HEK293 (cell line): ENCODE measurements at regions not wholly inside any gene's neighbourhood (a gene's known extent, or its start where the extent isn't known, plus 50 kb on each side); places are given as distances from the start of the nearest gene placed in this dataset.

Experiments used
- ZNF785 ChIP-seq: fragments of 450-650 bp; formaldehyde crosslinking; IDR thresholded peaks from 2 replicates; pipeline ENCODE4 v1.5.1; 2016; ENCODE audit warnings: missing biosample characterization, missing genetic modification characterization
- TF ChIP-seq, protein P1 (sequence below): fragments of 450-650 bp; formaldehyde crosslinking; IDR thresholded peaks from 2 replicates; pipeline ENCODE4 v1.5.1; 2016; ENCODE audit warnings: missing biosample characterization, missing genetic modification characterization

DNA sequence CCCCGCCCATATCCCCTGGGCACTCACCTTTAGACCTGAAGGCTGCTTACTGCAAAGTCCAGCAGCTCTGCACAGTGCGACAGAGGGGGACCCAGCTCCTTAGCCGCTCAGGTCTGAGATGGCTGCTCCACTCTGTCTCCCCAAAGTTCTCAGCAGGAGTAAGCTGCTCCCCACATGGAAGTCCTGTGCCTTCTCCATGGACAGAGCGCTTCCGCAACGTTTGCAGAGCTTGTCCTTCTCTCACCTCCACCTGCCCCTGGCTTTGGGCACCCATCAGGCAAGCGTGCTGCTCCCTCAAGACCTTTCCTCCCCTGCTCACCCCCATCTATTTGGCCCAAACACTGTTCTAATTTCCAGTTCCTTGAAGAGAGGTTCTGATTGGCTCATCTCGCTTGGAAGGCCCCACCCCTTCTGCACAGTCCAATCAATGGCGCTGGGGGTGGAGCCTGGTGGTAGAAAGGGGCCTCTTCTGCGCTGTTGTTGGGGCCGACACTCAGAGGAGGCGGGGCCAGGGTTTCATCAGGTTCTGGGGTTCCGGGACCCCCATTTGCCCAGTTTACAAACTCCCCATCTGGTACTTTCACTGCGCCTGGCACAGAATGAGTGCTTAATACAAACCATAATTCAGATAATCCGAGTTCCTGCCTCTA is 137.2 kb downstream of the CYLD start:
- TF ChIP-seq, protein P1, sequence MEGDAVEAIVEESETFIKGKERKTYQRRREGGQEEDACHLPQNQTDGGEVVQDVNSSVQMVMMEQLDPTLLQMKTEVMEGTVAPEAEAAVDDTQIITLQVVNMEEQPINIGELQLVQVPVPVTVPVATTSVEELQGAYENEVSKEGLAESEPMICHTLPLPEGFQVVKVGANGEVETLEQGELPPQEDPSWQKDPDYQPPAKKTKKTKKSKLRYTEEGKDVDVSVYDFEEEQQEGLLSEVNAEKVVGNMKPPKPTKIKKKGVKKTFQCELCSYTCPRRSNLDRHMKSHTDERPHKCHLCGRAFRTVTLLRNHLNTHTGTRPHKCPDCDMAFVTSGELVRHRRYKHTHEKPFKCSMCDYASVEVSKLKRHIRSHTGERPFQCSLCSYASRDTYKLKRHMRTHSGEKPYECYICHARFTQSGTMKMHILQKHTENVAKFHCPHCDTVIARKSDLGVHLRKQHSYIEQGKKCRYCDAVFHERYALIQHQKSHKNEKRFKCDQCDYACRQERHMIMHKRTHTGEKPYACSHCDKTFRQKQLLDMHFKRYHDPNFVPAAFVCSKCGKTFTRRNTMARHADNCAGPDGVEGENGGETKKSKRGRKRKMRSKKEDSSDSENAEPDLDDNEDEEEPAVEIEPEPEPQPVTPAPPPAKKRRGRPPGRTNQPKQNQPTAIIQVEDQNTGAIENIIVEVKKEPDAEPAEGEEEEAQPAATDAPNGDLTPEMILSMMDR (tag by site-specific recombination), result no peak
- no peak for TF ChIP-seq ZNF785 (tag by site-specific recombination)
